ENCODE measurements at regions not wholly inside any gene's neighbourhood (a gene's known extent, or its start where the extent isn't known, plus 50 kb on each side); places are given as distances from the start of the nearest gene placed in this dataset.

DNA sequence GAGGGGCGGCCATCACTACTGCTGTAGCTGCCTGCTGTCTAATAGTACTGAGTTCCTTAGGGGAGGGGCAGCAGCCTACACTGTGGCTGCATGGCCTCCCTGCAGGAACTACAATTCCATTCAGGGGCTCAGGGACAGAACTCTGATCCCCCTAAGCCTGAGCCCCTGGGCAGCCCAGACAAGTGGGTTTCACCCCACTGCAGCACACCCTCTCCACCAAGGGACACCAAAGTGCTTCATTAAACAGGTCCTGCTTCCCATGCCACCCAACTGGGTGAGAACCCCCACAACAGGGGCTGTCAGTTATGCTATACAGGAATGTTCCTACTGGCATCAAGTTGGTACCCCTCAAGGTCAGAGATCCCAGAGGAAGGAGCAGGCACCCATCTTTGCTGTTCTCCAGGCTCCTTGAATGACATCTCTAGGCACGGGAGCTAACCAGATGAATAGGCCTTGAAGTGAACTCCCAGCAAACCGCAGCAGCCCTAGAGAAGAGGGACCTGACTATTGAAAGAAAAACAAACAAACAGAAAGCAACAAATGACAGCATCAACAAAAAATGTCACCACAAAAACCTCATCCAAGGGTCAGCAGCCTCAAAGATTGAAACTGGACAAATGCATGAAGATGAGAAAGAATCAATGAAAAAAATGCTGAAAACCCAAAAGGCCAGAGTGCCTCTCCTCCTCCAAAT lies 437.4 kb downstream of the NUF2 start:
- DNase-seq: no peak

DNA sequence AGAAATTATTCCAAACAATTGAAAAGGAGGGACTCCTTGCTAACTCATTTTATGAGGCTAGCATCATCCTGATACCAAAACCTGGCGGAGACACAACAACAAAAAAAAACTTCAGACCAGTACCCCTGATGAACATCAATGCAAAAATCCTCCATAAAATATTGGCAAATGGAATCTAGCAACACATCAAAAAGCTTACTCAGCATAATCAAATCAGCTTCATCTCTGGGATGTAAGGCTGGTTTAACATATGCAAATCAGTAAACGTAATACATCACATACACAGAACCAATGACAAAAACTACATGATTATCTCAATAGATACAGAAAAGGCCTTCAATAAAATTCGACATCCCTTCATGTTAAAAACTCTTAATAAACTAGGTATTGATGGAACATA lies 440.1 kb downstream of the NUF2 start:
- DNase-seq: no peak

DNA sequence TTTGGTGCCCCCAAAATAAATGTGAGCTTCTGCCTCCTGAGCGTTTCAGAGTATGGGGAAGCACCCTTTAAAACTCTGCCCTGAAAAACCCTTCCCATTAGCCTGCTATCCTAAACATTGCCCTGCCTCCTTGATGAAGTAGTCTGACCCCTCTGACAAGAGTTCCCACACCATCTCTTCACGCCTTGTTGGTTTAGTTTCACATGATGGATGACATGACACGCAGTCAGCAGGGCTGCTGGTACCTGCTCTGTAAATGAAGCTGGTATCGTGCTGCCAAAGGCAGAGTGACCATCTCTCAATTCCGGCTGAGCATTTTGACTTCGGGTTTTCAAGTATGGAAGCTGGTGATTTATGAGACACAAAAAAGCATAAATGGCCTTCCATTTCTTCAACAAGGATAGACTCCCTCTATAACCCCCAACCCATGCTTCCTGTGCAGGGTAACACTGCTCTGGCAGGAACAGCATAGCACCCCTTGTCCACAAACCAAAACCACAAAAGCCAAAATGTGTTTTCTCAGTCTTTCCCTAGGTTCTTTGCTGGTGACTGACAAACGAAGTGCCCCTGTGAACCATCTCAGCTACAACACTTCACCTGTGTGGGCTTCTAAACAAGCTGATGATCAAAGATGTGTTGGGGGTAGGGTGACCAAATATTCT lies 444.6 kb downstream of the NUF2 start:
- no peak for DNase-seq

DNA sequence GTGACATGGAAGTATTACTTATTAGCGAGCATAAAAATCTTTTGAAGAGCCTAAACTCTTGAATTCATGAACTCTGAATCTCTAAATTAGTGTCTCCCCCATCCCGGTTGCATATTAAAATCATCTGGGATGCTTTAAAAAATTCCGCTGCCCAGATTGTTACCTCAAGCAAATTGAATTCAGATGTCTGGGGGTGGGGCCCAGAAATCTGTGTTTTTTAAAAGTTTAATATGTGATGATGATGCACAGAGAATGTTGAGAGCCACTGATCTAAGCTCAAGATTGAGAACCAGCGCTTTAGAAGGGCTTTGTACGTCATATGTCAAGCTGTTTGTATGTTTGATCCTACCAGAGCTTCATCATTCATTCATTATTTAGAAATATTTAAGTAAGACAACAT lies 446.8 kb downstream of the NUF2 start:
- no peak for DNase-seq

DNA sequence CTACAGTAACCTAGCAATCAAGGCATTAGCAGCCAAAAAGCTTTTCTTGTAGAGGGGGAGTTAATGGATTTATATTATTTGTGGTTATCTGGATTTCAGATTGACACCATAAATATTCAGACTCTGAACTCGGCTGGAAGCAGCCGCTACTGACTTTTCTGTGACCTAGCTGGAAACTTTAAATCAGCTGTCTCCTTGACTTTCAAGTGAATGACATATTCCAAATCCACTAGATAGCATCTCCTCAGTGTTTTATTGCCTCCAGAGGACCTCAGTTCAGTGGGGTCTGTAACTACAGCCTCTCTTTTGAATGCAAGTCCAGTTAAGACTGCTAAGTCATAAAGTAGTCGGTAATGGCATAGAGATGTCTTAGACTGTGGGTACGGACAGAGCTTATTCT lies 448.5 kb downstream of the NUF2 start:
- no peak for DNase-seq

DNA sequence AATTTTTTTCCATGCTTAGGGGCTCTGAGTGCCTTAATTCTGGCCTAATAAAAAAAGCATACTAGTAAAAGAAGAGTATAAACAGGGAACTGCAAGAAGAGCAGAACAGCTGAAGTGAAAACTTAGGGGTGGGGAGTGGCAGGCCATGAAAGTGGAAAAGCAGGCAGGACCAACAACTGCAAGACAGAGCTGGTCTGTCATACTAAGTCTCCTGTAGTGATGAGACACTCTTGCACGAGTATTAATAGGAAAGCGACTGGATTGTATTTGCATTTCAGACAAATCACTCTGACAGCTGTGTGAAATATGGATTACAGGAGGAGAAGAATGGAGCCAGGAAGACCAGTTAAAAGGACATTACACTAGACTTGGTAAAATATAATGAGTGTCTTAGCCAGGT lies 449.9 kb downstream of the NUF2 start:
- DNase-seq: no peak

DNA sequence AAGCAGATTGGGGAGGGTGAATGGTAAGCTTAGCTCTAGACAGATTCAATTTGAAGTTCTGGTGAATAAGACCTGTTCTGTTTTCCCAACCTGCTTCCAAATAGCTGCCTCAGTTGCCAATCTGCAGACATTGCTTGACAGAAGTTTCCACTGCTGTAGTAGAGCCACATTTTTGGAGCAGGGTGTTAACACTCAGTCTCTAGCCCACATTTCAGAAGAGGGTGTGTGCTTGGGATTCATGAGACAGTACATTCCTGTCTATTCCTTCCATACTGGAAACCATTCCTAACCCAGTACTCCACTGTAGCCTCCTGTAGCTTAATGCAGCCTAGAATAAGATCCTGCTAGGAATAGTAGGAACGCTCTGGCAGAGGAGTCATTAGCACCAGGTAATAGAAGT lies 450.5 kb downstream of the NUF2 start:
- DNase-seq: no peak

DNA sequence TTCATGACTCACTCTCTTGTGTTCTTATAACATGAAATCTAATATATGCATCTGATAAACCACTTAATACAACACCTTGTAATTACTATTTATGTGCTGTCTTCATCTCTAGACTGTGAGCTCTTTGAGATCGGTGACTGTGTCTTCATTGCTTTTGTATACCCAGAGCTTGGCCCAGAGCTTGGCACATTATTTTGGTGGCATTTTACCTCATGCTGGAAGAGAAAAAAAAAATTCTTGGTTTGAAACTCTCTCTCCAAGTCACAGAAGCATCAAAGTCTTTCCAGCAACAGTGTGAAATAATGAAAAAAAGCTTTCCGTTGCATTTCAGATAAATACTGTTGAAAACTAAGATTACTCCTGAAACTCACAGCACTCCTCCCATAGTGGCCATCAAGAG lies 451.6 kb downstream of the NUF2 start:
- DNase-seq: no peak

DNA sequence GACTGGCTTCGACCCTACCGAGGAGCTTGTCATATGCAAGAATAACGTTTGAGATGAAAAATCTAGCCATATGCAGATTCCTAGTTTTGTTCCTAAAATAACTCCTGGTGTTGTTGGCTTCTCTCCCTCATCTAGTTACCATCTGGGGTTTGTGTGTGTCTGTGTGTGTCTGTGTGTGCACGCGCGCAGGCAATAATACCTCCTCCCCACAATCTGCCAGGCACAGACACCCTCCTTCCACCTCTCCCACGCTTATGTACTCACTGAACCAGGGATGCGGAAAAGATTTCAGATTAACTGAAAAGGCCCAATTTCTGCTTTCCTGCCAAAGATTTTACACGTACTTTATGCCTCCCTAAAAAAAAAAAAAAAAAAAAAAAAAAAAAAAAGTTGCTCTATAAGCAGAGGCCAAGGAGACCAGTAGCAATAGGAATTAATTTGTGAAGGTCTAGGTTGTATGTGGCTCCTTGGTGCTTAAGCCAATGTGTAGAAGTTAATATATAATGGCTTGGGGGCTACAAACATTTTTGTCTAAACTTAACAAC lies 452.7 kb downstream of the NUF2 start:
- no peak for DNase-seq

DNA sequence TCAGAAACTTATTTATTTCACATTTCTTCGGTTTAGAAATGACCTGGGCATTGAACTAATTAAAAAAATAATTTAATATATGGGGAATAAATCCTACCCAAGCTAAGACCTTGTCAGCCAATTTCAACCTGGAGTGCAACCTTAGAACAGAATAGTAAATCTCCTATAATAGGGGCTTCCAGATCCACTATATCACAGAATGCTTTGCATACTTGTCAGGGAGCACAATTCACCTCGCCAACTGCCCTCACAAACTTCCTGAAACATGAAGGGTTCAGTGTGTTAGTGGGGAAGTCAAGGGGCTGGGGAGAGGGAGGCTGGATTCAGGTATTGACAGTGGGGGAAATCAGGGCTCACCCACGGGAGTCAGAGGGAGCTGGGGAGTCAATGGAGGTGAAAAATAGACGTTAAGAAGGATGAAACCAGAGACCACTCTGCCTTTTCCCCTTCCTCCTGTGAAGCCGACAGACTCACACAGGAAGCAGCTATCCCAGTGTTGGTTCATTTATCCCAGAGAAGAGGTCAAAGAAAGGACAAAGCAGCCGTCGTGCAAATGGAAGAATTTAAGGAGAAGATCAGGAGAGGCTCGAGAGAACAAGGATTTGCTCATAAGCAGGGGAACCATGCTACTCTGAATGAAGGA lies 453.3 kb downstream of the NUF2 start:
- DNase-seq: no peak

DNA sequence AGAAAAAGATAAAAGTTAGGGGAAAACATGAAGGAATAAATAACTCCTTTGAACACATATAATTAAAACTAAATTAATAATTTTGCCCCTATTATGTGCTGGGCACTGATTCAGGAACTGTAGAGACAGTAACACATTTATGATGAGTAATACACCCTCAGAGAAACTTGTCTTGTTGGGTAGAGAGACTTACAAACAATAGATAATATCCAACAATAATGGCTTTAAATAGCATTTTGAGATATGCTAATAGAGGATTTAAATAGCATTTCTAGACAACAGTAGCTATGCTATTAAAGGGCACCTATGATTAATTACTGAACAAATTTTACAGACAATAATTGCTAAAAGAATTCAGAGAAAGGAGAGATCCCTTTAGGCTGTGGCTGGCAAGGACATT lies 455.5 kb downstream of the NUF2 start:
- no peak for DNase-seq

DNA sequence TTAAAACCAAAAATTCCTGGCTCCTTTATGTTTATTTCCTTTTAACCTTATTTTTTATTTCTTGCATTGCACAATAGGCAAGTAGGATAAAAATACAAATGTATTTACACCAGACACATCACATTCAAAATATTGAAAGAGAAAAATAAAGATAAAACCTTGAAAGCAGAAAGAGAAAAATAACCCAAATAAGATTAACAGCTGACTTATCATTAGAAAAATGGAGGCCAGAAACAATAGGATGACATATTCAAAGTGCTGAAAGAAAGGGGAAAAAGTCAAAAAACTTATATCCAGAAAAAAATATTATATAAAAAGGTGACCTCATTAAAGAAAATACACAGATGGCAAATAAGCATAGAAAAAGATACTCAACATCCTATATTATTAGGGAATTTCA lies 459.4 kb downstream of the NUF2 start:
- DNase-seq: no peak

DNA sequence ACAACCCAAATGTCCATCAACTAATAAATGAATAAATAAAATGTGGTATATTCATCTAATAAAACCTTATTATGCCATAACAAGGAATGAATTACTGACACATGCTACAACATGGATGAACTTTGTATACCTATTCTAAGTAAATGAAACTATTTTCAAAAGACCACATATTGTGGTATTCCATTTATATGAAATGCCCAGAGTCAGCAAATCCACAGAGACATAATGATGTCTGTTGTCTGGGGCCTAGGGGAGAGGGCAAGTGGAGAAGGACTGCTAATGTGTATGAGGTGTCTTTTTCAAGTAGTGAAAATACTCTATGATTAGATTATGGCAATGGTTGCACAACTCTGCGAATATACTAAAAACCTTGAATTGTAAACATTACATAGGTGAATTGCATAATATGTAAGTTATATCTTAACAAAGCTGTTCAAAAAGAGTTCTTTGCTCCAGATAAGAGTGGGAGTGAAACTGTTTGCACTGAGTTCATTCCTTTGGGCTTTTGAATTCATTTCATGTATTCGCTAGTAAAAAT lies 464.2 kb downstream of the NUF2 start:
- no peak for DNase-seq

DNA sequence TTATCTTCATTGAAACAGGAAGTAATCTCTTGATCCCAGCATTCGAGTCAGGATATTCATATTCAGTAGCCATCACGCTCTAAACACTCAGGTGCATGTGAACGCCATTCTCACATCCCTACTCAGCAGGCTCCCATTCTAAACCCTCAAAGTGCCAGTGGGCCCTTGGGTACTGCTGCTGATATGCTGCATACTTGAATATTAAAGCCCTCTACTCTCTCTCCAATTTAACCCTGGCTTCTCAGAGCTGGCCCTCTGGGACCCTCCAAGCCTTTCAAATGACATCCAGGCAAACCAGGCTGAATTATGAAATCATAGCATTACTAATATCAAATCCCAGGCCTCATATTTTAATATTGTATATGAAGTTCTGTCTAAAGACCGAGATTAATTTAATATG lies 468.2 kb downstream of the NUF2 start:
- DNase-seq: no peak

DNA sequence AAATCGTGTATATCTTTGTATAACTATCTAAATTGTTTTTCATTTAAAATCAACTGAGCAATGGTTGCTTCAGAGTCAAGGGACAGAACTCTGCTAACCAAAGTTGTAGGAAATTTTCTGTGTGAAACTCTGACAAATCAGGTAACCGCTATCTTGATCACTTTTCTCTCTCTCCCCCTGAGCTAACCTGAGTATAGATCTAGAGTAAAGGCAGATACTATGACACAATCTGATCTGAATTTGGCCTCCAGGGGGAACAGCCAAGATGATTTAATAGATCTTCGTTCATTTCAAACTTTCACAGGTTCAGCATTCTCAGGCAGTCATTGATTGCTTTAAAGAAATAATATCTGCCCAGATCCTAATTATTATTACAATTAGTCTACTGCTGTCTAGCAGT lies 472.8 kb downstream of the NUF2 start:
- no peak for DNase-seq

DNA sequence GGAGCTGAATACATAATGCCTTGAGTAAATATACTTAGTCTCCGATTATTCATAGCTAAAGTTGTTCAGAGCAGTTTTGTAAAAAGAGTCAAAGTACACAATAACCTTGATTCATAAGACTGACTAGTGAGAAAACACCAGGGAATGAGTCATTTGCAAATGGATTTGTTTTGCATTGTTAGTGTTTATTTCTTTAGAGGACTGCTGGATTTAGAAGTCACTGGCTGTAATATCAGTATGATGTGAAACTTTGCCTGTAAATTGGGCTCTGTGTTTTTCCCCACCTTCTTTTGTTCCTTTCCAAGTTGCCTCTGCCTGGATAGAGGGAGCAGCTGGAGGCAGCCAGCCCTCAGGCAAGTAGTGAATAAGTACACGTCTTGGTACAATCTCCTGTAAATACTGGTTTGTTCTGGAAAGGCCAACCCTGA lies 474.7 kb downstream of the NUF2 start:
- peak; percentile 83 for DNase-seq

DNA sequence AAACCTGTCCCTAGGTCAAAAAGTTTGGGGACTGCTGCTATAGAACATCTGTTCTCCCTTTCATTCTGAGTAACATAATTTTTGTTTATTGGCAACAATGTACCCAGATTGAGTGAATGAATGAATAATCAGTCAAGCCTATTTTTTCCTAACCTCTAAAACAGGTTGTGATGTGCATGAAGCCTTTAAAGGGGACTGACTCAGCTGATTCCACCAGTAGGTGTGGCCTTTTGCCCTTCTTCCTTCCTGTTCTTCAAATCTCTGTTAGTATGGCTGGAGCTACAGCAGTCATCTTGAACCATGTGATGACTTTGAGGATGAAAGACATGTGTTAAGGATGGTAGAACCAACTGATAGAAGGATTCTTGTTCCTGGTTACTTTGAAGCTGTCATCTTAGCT lies 476.1 kb downstream of the NUF2 start:
- no peak for DNase-seq

DNA sequence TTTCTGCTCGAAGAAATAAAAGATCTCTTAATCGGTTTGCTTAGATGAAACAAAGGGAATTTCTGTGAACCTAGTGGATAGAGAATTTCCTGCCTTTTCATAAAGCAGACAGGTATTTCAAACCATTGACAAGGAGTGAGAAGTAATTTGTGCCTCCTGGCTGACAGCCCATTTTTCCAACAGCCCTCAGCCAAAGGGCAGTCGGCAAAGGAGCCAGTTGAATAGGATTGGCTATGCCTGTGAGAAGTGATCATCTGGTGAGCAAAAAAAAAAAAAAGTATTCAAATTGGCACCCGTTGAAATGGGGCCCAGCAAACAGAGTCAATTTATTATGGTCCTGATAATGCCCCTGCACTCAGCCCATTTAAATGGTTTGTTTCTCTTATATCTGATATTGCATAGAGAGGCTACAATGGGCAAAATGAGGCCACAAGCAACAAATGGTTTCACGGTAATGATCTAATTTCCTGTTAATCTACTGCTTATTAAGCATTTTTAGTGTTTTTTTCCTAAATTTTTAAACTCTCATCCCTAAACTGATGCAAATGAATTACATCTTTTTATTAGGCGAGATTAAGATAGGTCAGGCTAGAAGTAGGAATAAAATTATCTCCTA lies 477.5 kb downstream of the NUF2 start:
- no peak for DNase-seq

DNA sequence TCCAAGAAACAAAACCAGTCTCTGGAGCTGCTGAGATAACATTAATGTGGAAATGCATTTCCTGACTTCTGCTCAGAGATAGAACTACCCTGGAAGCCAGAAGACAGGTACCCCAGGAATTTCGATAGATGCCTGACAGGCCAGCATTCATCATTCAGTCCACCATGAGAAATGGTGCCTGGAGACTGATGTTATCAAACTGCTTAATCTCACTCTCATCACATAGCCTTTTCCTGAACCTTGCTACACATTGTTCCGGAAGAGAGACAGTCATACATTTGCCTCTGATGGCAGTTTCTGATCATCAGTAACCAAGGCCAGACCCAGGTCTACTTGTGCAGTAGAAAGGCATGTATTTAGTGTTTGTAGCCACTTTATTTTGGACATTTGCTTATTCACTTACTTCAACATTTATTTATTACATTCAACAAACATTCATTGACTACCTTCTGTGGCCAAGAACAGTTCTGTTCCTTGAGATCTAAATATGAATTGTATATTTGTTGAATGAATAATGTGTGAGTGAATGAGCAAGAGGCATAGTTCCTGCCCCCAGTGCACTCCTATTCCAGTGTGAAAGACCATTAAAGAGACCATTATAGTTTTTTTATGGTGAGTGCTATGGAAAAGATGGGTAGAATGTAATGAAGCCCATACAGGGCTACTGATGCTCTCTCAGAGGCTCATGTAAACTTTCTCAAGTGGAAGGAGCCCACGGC lies 485.7 kb downstream of the NUF2 start:
- DNase-seq: no peak

DNA sequence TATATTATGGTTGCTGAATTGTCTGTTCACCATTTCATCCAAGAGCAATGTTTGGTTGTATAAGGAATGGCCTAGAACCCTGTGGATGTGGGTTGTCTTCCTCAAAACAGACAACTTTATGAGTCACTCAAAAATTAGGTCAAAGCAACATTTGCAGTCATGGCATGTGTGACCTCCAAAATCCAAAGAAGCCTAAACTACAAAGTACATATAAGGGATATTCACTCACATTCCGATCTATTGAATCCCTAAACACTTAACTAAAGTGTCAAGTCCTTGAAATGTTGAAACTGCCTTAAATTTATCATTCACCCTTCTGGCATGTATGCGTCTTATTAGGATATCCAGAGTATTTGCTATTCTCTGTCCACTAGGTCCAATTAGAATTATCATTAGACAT lies 491.5 kb downstream of the NUF2 start:
- peak; percentile 81 for DNase-seq

DNA sequence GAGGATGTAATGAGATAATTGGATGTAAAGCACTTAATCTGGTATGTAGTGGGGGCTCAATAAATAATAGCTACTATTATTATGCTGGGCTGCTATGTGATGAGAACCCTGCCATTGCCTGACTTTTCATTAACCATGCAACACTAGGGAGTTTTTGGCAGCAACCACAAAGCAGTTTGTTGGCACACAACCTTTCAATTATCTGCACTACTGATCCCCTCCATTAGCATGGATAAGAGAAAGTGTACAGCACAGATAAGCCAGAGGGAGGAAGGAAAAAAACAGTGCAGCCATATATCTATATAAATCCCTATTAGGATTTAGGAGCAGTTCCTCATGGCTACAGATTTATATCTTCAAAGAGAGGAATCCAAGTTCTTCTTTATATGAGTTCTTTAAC lies 498.5 kb downstream of the NUF2 start:
- no peak for DNase-seq

DNA sequence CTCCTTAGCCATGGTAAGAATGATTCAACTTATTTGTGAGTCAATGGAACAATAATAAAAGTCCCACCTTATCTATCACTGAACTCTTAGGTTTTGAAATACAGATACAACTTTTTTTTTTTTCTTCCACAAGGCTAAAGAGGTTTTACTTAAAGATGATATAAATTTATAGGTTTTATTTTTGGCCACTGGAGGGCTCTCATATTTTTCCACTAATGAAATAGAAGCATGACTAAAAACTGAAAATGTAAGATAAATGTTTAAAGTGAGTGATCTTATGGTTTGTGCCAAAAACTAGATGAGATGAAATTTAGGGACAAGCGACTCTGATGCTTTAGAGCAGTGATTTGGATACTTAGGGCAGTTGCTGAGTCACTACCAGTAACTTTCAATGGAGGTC lies 499.0 kb downstream of the NUF2 start:
- DNase-seq: peak; percentile 43

DNA sequence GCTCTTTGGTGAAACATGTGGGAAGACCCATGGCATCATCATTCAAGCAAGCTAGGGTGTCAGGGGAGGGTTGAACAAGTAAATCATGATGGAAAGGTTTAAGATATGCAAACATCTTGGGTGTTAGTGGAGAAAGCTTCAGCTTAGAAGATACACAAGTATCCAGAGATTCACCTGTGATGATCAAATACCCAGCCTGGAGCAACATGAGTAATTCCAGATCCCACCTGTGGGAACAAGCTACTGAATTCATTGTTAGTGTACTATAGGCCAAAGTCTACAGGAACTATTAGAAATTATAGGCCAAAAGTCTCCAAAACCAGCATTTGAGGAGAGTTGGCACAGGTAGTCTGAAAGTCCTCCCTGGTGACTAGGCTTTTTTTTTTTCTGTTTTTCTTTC lies 499.9 kb downstream of the NUF2 start:
- no peak for DNase-seq
